ENCODE measurements at regions not wholly inside any gene's neighbourhood (a gene's known extent, or its start where the extent isn't known, plus 50 kb on each side); places are given as distances from the start of the nearest gene placed in this dataset.

DNA sequence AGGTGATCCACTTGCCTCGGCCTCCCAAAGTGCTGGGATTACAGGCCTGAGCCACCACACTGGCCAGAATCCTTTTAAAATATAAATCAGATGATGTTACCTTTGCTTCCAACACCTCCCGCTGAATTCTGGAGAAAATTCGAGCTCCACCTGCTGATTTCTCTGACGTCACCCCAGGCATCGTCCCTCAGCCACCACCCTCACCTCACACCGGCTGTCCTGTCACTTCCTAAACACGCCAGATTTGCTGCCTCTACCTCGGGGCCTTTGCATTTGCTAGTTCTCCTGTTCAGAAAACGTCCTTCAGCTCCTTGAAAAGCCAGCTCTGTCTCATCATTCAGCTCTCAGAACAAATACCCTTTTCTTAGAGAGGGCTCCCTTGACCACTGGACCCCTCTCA, 57.9 kb downstream of the FBXO2 start:
- TF ChIP-seq SP1 (IDR thresholded peaks at IDR 0.05): no peak
- TF ChIP-seq ELF4 (IDR thresholded peaks at IDR 0.05): no peak
- TF ChIP-seq, protein P1, sequence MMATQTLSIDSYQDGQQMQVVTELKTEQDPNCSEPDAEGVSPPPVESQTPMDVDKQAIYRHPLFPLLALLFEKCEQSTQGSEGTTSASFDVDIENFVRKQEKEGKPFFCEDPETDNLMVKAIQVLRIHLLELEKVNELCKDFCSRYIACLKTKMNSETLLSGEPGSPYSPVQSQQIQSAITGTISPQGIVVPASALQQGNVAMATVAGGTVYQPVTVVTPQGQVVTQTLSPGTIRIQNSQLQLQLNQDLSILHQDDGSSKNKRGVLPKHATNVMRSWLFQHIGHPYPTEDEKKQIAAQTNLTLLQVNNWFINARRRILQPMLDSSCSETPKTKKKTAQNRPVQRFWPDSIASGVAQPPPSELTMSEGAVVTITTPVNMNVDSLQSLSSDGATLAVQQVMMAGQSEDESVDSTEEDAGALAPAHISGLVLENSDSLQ (IDR thresholded peaks at IDR 0.05): no peak
- TF ChIP-seq TARDBP (IDR thresholded peaks at IDR 0.05): no peak
- TF ChIP-seq HDGF (IDR thresholded peaks at IDR 0.05; ENCODE audit: borderline replicate concordance): no peak
- TF ChIP-seq ZNF384 (IDR thresholded peaks at IDR 0.05): no peak
- TF ChIP-seq ARNT (IDR thresholded peaks at IDR 0.05): no peak
- TF ChIP-seq FOXK2 (IDR thresholded peaks at IDR 0.05): no peak
- no peak for TF ChIP-seq LEF1 (IDR thresholded peaks at IDR 0.05; ENCODE audit: borderline replicate concordance)
- no peak for TF ChIP-seq SUZ12 (IDR thresholded peaks at IDR 0.05)
- TF ChIP-seq FOXM1 (IDR thresholded peaks at IDR 0.05; ENCODE audit: borderline replicate concordance): no peak
- TF ChIP-seq FOXA1 (IDR thresholded peaks at IDR 0.05): no peak

All from HEK293T (cell line).